ENCODE measurements at regions not wholly inside any gene's neighbourhood (a gene's known extent, or its start where the extent isn't known, plus 50 kb on each side); places are given as distances from the start of the nearest gene placed in this dataset.

DNA sequence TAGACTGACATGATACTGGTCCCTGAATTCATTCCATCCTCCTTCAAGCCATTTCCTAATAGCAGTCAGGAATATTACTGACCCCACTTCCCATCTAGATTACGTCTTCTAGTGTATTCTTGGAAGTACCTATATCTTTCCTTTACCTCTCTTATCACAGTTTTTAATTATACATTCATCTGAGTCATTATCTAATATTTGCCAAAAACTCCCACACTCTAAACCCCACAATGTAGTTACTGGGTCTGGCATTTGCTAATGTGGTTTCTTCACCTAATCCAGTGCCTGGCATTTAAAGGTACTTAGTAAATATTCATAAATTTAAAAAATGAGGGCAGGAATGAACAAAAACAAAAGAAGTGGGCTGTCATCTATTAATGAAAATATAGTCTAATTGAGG is 441.8 kb upstream of the SETBP1 start:
- TF ChIP-seq CTCF (tag by site-specific recombination; IDR thresholded peaks at IDR 0.05) (no peak), ZBTB17 (tag by site-specific recombination; IDR thresholded peaks at IDR 0.05) (no peak), ZXDB (tag by site-specific recombination; IDR thresholded peaks at IDR 0.05) (no peak), ZNF513 (tag by site-specific recombination; IDR thresholded peaks at IDR 0.05) (no peak), YY1 (tag by site-specific recombination; IDR thresholded peaks at IDR 0.05) (no peak)

Measured in HEK293 (cell line).